22Rv1 (cell line): ENCODE measurements at regions not wholly inside any gene's neighbourhood (a gene's known extent, or its start where the extent isn't known, plus 50 kb on each side); places are given as distances from the start of the nearest gene placed in this dataset.

Source experiments
- H3K27ac ChIP-seq: fragments of 450-650 bp; 2 replicates; pipeline ENCODE4 v1.5.1; 2017
- ZFX ChIP-seq: fragments of 450-650 bp; IDR thresholded peaks from 2 replicates; pipeline ENCODE4 v1.6.1; 2017; ENCODE audit warnings: antibody characterized with exemption, borderline replicate concordance
- TF ChIP-seq, protein P1 (sequence below): fragments of 450-650 bp; IDR thresholded peaks from 2 replicates; pipeline ENCODE4 v1.5.1; 2017; ENCODE audit warnings: mild to moderate bottlenecking

DNA sequence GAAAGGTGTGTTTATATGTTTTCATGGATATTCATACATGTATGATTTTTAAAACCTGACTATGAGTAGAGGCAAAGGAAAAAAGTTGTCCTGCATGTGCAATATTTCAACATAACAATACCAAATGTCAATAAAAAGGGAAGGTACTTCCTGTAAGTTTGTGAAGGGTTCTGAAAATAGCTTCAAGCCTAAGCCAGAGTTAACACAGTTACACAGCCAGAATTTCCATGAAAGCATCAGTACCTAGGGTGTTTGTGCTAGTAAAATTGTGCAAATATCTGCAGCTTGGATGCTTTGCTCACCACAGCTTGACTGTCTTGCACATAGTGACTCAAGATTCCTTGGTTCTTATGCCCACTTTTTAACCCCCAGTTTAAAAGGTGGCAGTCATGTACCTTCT is 193.1 kb upstream of the FAR2 start:
- TF ChIP-seq, protein P1, sequence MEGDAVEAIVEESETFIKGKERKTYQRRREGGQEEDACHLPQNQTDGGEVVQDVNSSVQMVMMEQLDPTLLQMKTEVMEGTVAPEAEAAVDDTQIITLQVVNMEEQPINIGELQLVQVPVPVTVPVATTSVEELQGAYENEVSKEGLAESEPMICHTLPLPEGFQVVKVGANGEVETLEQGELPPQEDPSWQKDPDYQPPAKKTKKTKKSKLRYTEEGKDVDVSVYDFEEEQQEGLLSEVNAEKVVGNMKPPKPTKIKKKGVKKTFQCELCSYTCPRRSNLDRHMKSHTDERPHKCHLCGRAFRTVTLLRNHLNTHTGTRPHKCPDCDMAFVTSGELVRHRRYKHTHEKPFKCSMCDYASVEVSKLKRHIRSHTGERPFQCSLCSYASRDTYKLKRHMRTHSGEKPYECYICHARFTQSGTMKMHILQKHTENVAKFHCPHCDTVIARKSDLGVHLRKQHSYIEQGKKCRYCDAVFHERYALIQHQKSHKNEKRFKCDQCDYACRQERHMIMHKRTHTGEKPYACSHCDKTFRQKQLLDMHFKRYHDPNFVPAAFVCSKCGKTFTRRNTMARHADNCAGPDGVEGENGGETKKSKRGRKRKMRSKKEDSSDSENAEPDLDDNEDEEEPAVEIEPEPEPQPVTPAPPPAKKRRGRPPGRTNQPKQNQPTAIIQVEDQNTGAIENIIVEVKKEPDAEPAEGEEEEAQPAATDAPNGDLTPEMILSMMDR = no peak
- TF ChIP-seq ZFX = no peak
- H3K27ac ChIP-seq = no peak overlapping the region

DNA sequence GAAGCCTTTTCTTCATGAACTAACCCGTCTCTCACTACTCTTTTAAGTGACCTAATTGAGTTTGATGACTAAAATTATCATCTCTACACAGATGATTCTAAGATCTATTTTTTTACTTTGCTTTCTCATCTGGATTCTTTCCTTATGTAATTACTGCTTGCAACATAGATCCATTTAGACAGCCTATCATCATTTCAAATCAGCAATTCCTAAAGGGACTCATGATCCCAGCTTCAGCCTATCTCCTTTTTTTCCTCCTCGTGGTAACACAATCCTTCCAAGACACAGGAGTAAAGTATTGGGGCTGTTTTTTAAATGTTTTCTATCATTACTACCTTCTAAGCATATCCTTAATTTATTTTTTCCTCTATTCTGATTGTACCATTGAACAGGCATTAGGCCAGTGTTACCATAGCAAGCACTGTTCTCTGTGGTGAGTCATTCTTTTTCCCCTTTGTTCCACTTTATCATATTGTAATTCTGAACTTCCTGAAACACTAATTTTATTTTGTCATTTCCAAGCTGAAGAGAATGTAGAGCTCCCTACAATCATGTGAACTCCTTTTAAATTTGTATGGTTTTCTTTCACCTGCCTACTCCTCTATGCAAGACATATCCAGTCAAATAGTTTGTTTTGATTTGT is 190.4 kb upstream of the FAR2 start:
- TF ChIP-seq, protein P1 = no peak
- no peak for TF ChIP-seq ZFX
- H3K27ac ChIP-seq = no peak overlapping the region

DNA sequence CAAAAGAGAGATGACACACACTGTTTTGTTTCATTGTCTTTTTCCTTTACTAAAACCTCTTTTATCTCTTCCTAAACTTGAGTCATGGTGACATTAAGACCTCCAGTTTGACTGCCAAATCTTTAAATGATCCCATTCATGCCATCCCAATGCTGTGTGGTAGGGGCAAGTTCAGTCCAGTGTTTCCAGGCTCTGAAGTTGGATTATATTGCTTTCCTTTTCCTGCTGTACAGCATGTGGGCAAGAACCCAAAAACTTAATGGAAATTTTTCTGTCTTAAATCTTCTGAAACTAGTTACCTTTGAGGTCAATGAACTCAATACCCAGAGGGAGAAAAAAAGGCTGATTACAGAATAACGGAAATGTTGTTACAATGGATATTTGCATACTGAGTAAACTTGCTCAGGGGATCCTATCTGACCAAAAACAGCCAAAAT is 187.1 kb upstream of the FAR2 start:
- TF ChIP-seq, protein P1 = no peak
- TF ChIP-seq ZFX = no peak
- H3K27ac ChIP-seq = no peak overlapping the region

DNA sequence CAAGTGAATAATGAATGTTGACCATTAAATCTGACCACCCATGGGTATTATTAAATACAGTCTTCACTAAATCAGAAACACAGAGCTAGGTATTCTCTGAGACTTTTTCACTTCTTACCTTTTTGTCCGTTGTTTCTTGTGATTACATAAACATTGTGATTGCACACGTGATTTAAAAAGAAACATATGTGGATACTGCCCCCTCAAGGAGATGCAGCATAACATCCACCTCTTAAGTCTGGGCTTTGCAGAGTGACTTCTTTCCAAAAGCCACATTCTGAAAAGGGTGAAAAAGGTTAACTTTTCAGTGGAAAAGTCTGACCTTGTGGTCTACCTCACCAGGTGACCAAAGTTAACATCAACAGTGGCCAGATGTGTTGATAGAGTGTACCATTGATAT is 185.5 kb upstream of the FAR2 start:
- no peak overlapping the region for H3K27ac ChIP-seq
- TF ChIP-seq, protein P1 = peak; percentile 71
- no peak for TF ChIP-seq ZFX

DNA sequence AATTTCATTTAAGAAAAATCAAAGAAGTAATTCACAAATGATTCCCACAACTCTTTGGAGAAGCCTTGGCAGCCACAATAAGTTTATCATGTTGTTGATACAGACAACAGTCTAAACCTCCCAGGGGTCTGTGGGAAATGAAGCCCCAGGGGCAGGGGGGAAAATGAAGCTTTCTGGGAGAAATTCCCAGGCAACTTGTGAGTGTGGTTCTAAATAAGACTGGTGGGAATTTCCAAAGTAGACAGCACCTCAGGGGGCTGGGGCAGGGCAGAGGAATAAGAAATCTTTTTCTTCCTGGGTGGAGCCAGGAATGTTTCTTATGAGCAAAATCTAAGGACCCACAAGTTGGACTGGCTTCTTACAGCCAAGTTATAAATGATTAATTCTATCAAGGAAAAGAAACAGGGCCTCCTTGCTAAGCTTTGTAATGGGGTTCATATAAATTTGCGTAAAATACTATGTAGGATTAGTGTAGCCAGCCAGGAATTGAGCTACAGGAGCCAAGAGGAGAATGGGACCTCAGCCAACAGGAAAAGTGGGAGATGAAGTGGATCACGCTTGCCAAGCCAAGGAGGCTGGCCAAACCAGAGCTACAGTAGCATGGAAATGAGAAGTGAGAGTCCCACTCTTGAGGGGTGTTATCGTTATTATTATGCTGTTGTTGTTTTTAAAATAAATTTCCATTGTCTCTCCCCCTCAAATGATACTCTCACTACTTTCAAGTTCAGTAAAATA is 182.9 kb upstream of the FAR2 start:
- H3K27ac ChIP-seq = no peak overlapping the region

DNA sequence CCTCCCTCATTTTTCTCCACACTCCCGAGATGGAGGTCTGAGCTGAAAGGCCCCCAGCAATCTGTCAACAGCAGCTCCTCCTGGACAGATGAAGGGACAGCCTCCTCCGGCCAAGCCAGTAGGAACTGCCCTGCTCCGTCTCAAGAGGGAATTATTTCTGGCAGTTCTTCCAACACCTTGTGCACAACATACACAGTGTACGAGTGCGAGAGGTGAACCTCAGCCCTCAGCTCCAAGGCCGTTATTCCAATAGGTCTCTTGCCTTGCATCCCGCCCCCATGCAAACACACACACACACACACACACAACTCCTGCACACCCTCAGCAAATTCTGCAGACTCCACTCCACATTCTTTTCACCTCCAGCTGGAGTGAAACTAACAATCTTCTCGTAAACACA is 181.7 kb upstream of the FAR2 start:
- TF ChIP-seq, protein P1 = no peak
- TF ChIP-seq ZFX = no peak
- no peak overlapping the region for H3K27ac ChIP-seq

More for the DNA sequence above, 182.9 kb upstream of the FAR2 start:
- no peak for TF ChIP-seq ZFX
- TF ChIP-seq, protein P1 = no peak

DNA sequence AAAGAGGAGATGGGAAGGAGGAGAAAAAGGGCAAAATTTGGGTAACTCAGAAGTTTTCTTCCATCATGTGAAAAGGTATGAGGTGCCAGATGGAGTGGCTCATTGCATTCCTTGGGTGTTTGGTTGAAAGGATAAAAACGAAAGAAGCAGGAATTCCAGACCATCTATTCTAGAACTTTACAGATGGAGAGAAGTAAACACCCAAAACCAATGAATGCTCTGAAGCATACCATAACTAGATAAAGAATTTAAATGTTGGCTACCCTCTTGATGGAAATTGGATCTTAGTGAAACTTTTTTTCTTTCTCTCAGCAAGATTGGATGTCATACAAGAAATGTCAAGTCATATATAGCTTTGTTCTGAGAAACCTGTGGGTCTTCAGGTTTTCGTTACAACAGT is 175.6 kb upstream of the FAR2 start:
- H3K27ac ChIP-seq = no peak overlapping the region

More for the DNA sequence above, 175.6 kb upstream of the FAR2 start:
- no peak for TF ChIP-seq ZFX
- TF ChIP-seq, protein P1 = no peak
